Pons (tissue), 1 donor: ENCODE measurements at regions not wholly inside any gene's neighbourhood (a gene's known extent, or its start where the extent isn't known, plus 50 kb on each side); places are given as distances from the start of the nearest gene placed in this dataset.

Experiments
- DNase-seq: peaks from one replicate; pipeline ENCODE4 v3.0.0-alpha.2; 2016; ENCODE audit warnings: low spot score

- DNase-seq = no peak
These were observed 88.8 kb upstream of the CALM2 start for GRCh38 chr2:47265158-47265557.

- DNase-seq = no peak
These were observed 88.4 kb upstream of the CALM2 start for GRCh38 chr2:47264686-47265085.

- peak; percentile 67 for DNase-seq
These were observed 87.8 kb upstream of the CALM2 start for GRCh38 chr2:47264143-47264542.

- no peak for DNase-seq
These were observed 86.3 kb upstream of the CALM2 start for GRCh38 chr2:47262657-47263056.

DNA sequence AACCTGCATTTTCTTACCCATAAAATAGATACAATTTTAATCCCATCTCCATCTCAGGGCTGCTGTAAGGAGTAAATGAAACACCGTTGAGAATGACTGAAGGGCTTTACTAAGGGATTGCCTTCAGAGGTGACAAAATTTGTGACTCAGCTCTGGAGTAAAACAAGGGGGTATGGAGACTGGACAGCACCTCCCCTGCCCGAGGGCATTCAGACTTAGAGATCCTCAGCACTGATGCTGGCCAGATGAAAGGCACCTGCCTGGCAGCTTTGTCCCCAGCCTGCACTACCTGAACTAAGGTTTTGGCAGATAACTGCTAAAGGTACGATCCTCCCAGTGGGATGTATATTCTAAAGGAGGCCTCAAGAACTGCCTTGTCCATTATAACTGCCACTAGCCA lies 84.7 kb upstream of the CALM2 start:
- no peak for DNase-seq

DNA sequence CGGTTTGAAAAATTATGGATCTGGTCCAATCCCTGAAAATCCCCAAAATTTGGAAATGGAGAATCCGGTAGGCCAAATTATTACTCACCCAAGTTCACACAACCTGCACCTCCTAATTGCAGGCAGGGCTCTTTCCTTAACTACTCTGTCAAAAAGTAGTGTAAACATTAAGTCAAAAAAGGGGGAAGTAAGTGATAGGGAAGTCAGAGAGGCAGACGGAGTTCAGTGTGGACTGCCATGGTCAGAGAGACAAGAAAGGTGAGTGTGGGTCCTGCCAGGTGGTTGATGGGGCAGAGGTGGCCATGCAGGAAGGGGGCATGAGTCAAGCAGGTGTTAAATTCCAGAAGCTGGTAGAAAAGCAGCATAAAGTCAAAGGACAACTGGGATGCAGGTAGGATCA lies 83.5 kb upstream of the CALM2 start:
- DNase-seq = no peak

DNA sequence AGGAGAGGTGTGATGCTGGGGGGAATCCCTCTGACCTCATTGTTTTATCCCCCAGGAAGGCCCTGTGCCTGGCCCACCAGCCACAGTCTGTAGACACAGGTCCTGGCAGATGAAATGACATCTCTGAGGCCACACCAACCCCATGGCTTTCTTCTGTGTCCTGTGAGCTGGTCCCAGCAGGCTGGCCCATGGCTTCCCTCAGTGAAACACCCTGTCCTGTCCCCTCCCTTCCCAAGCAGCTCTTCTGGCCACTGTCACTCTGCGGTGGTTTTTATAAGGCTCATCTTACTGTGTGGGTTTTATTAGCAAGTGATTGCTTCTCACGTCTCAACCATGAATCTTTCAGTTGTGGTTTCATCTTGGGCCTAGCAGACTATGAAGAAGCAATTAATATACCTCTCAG lies 81.6 kb upstream of the CALM2 start:
- no peak for DNase-seq

DNA sequence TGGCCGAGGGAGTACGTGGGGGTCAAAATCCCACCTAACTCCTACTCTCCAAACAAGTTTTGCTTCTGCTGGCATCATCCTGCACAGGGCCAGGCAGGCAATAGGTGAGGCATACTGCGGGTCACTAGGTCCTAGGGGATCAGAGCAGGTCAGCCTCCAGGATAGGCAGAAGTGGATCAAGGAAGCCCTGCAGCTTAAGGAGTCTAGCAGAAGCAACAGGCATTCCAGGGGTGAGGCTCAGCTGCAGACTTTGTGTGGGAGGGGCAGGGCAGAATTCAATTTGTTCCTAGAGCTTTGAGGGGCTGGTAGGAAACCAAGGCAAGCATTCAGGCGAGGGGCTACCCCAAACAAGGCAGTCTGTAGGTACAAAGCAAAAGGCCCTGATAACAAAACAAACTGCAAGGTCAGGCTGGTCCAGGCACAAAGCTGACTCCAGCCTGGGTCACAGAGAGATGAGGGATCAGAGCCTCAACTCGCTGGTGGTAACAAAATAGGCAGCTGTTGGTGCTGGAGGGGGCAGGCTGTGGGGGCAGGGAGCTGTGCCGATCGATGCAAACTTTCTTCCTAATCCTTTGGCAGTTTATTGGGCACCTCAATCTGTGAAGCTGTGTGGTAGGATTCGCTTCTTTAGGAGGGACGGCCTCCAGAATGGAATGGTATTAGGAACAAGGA lies 80.2 kb upstream of the CALM2 start:
- DNase-seq = no peak

GRCh38 chr2:47255794-47256193 lies 79.5 kb upstream of the CALM2 start:
- no peak for DNase-seq

- no peak for DNase-seq
These were observed 78.2 kb upstream of the CALM2 start for GRCh38 chr2:47254464-47254863.

- no peak for DNase-seq
These were observed 77.1 kb upstream of the CALM2 start for GRCh38 chr2:47253447-47253846.

DNA sequence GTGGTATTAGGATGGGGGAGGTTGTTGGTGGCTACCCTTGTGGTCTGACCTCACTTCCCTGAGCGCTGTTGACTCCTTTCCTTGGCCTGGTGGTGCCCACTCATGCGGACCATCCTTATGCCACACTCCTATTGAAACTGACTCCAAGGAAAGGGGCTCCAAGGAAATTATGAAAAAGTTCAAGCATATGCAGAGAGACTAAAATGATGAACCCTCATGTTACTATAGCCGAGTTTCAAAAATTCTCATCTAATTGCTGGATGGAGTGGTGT lies 75.0 kb upstream of the CALM2 start:
- DNase-seq = no peak

DNA sequence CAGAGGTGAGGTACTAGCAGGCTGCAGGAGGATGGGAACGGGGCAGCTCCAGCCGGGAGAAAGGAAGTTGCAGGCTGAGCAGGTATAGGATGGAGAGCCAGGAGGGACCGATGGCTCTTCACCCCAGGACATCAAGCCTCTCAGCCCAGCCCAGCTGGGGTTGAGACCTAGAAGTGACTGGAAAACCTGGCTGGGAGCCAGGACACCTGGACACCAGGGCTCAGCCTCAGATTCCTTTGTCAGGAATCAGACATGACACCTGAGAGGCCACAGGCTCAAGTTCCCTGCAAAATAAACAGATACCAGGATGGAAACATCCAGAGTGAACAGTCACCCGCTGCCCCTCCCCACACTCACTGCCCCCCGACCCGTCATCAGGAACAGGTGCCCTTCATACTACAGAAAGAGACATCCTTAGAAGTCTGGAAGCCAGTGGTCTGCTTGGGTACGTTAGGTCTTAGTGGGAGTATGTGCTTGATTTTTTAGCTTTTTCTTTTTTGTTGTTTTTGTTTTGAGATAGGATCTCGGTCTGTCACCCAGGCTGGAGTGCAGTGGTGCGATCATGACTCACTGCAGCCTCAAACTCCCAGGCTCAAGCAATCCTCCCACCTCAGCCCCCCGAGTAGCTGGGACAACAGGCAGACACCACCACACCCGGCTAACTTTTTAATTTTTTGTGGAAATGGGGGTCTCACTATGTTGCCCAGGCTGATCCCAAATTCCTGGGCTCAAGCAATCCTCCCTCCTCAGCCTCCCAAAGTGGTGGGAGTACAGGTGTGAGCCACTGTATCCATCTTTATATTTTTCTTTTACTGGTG lies 74.5 kb upstream of the CALM2 start:
- DNase-seq = no peak

DNA sequence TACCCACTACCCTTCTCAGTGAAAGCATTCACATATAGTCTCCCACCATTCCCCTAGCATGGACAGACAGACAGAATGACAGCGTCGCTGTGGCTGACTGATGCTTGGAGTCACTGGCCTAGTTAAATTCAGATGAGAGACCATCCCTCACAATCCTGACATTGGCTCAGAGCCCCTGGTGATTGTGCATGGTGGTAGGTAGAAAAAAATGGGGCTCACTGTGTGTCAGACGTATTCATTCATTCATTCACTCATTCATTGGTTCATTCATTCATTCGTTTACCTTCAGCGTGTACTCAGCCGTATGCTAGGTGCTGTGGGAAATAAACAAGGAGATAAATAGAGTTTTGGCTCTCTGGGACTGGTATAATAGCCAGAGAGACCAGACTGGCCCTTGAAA lies 73.6 kb upstream of the CALM2 start:
- no peak for DNase-seq

DNA sequence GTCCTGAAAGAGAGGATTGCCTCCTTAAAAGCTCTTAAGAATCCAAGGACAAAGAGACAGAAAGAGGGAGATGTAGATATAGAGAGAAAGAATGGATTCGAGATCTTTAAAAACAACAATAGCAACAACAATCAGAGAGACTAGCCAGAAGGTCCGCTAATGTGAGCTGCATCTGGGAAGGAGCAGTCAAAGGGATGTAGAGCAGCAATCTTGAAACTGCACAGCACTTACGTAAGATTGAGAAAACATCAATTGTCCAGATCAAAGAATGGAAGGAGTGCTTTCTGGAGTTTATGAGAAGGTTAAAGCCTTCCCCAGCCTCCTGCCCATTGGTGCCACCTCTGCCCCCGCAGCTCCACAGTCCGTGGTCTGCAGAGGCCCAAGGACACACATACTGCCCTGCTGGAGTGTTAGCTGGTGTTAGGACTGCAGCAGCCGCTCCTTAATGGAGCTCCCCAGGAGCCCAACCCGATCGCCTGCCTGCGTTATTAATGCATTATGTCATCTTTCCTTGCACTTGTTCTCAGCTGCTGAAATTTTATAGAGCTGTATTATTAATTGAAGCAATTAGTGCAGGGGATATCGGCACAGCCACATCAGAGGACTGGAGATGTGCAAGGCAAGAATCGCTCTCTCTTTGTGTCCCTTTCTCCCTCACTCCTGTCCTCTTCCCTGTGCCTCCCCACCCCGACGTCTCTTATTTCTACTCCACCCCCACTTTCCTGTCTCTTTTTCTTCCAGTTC lies 73.0 kb upstream of the CALM2 start:
- no peak for DNase-seq

DNA sequence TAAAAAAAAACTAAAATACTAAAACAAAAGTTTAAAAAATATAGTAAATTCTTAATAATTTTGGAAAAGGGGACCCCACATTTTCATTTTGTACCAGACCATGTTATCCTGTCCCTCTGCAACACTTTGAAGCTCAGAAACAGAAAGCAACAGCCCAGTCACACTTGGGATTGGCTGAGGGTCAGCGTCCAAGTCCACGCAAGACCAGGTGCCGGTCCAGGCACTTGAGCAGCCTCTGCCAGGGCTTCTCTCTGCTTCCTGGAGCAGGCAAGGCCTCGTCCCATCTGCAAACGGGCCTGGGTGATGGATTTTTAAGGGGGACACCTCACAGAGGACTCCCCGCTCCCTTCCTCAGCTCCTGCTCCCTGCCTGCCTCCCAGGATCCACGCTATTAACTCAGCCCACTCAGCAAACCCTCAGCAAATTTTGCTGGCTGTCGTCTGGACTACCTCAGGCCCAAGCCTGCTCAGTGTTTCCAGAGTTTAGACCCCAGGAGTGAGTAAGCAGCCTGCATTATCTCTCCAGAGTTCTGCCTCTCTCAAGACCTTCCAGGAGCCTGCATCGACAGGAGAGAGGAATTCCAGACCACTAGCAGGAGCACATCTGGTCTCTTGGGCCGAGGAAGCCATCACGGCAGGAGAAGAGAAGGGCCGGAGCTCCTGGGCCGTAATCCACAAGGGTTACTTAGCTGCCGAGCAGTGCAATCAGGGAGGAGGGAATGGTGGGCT lies 67.4 kb upstream of the CALM2 start:
- DNase-seq = no peak

DNA sequence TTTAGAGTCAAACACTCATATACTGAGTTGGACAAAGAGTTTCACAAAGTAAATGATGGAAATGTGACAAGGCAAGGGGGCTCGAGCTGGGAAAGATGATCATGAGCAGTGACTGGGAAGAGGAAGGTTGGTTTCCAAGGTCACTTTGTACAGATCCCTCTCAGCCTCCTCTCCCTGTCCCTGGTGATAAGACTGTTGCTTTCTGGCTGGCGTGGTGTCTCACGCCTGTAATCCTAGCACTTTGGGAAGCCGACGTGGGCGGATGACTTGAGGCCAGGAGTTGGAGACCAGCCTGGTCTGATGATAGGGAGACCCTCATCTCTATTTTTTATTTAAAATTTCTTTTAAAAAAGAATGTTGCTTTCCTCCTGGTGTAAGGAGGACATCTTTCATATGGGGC lies 65.4 kb upstream of the CALM2 start:
- DNase-seq = no peak

- DNase-seq = no peak
These were observed 63.0 kb upstream of the CALM2 start for GRCh38 chr2:47239119-47239969.

GRCh38 chr2:47238638-47239037 lies 62.3 kb upstream of the CALM2 start:
- no peak for DNase-seq

DNA sequence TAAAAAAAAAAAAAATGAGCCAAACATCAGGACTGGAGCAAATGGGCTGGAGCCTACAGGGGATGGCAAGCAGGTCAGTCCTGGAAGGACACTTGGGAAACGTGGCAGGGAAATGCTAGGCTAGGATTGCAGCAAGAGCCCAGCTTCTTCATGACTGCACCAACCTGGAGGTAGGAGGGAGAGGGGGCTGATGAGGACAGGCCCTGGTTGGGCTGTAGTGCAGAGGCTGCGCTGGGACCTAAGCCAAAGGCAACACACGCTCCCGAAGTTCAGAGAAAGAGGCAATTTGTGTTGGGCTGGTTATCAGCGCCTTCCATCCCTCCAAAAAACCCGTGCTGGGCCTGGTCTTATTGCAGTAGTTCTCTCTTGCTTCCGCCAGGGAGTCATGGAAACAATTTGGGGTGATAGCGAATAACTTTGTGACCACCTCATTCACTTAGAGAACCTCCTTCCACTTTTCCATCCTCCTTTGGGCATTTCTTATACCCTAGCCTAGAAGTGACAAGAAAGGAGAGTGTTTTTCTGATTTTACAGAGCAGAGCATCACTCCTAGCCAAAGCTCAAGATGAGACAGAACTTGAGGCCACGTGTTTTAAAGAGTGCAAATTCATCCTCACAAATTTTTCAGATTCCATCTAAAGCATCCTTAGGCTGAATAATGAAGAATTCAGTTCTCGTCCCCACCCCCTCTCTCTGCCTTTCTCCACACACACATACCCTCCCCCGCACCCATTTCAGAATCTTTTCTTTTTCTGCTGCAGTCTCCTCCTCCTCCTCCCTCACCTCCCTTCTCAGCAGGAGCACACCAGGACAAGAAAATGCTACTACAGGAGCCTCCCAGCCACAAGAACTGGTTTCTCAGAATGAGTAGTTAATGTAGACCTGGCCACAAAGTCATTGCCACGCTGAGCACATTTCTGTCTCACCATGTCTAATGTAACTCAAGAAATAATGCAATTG lies 61.3 kb upstream of the CALM2 start:
- no peak for DNase-seq
